IMR-90 (cell line): ENCODE measurements at regions not wholly inside any gene's neighbourhood (a gene's known extent, or its start where the extent isn't known, plus 50 kb on each side); places are given as distances from the start of the nearest gene placed in this dataset.

ENCODE experiments used
- ATAC-seq: fragments of 200-7000 bp; cut with Tn5 transposase; 2 replicates; pipeline ENCODE4 v1.9.1; 2020; ENCODE audit warnings: low read depth, mild to moderate bottlenecking, moderate library complexity
- BruUV-seq: library from RNA; stranded (reverse); fragments of 400-500 nt; replicated peaks from 2 replicates; lab custom pipeline; 2021; lab: Mats Ljungman, UMichigan
- CTCF ChIA-PET: fragments of 300-600 bp; formaldehyde crosslinking; extraction: SDS; loops from one replicate; lab custom pipeline; 2021; ENCODE audit warnings: antibody characterized with exemption; lab: Yijun Ruan, JAX
- POLR2A ChIA-PET: fragments of 300-600 bp; sonication (Branson Sonifier 250); formaldehyde crosslinking; loops from one replicate; lab custom pipeline; 2022; ENCODE audit warnings: antibody characterized with exemption; ENCODE audit not compliant: unreplicated experiment; lab: Charles Lee
- DNase-seq: peaks from one replicate; pipeline ENCODE4 v3.0.0; 2013
- H2AFZ ChIP-seq: replicated peaks from 2 replicates; pipeline ENCODE3; 2013; ENCODE audit warnings: low read length, mild to moderate bottlenecking; ENCODE audit not compliant: poor library complexity
- H2AK5ac ChIP-seq: 2 replicates; pipeline ENCODE4 v1.6.1; 2013; ENCODE audit warnings: low read depth, low read length, inconsistent platforms
- H2AK9ac ChIP-seq: replicated peaks from 2 replicates; pipeline ENCODE3; 2013; ENCODE audit warnings: mild to moderate bottlenecking, low read depth, low read length, moderate library complexity; ENCODE audit not compliant: poor library complexity
- H2BK120ac ChIP-seq: 2 replicates; pipeline ENCODE4 v1.6.1; 2013; ENCODE audit warnings: low read depth, low read length, inconsistent platforms
- H2BK15ac ChIP-seq: 3 replicates; pipeline ENCODE4 v1.6.1; 2013; ENCODE audit warnings: low read depth, low read length, inconsistent platforms
- H2BK20ac ChIP-seq: 2 replicates; pipeline ENCODE4 v1.6.1; 2013; ENCODE audit warnings: low read depth, mild to moderate bottlenecking, inconsistent platforms, low read length, moderate library complexity
- H2BK5ac ChIP-seq: 2 replicates; pipeline ENCODE4 v1.6.1; 2013; ENCODE audit warnings: mild to moderate bottlenecking, low read depth, low read length, inconsistent platforms; ENCODE audit not compliant: poor library complexity, severe bottlenecking
- H3K14ac ChIP-seq: replicated peaks from 2 replicates; pipeline ENCODE4 v1.6.1; 2013; ENCODE audit warnings: low read depth, low read length, inconsistent platforms
- H3K18ac ChIP-seq: 2 replicates; pipeline ENCODE4 v1.6.1; 2013; ENCODE audit warnings: low read depth, low read length, control low read depth
- H3K23ac ChIP-seq: 2 replicates; pipeline ENCODE4 v1.6.1; 2013; ENCODE audit warnings: low read depth, low read length, inconsistent platforms
- H3K27ac ChIP-seq: 2 replicates; pipeline ENCODE4 v1.5.1; 2013; ENCODE audit warnings: mild to moderate bottlenecking, control low read depth, low read length; ENCODE audit not compliant: insufficient read depth
- H3K27me3 ChIP-seq: 2 replicates; pipeline ENCODE4 v1.6.1; 2013; ENCODE audit warnings: low read length; ENCODE audit not compliant: control insufficient read depth, insufficient read depth
- H3K36me3 ChIP-seq: 2 replicates; pipeline ENCODE4 v1.6.1; 2013; ENCODE audit warnings: low read length, mixed read lengths; ENCODE audit not compliant: control insufficient read depth, insufficient read depth
- H3K4ac ChIP-seq: 2 replicates; pipeline ENCODE4 v1.6.1; 2013; ENCODE audit warnings: low read depth, low read length, inconsistent platforms
- H3K4me1 ChIP-seq: 2 replicates; pipeline ENCODE4 v1.6.1; 2013; ENCODE audit warnings: low read length, mixed read lengths; ENCODE audit not compliant: control insufficient read depth, insufficient read depth
- H3K4me2 ChIP-seq: 2 replicates; pipeline ENCODE4 v1.6.1; 2013; ENCODE audit warnings: low read depth, mild to moderate bottlenecking, control low read depth, low read length, moderate library complexity
- H3K4me3 ChIP-seq: 2 replicates; pipeline ENCODE4 v1.5.1; 2013; ENCODE audit warnings: low read depth, mild to moderate bottlenecking, control low read depth, low read length, moderate library complexity; ENCODE audit not compliant: insufficient read depth
- H3K56ac ChIP-seq: 2 replicates; pipeline ENCODE4 v1.6.1; 2013; ENCODE audit warnings: low read length, inconsistent platforms; ENCODE audit not compliant: insufficient read depth; ENCODE audit errors: extremely low read depth
- H3K79me1 ChIP-seq, 2 experiments: 2 replicates each; pipeline ENCODE4 v1.6.1; 2013; ENCODE audit warnings: low read length in 2 of 2, inconsistent platforms in 1 of 2, low read depth in 1 of 2
- H3K9ac ChIP-seq: 2 replicates; pipeline ENCODE4 v1.6.1; 2013; ENCODE audit warnings: low read depth, low read length, control low read depth
- H3K9me1 ChIP-seq: 2 replicates; pipeline ENCODE4 v1.6.1; 2013; ENCODE audit warnings: low read length, inconsistent platforms; ENCODE audit not compliant: insufficient read depth
- H3K9me3 ChIP-seq: 2 replicates; pipeline ENCODE4 v1.6.1; 2013; ENCODE audit warnings: low read length; ENCODE audit not compliant: control insufficient read depth, insufficient read depth
- H4K20me1 ChIP-seq: 2 replicates; pipeline ENCODE4 v1.6.1; 2013; ENCODE audit warnings: low read length, inconsistent platforms; ENCODE audit not compliant: insufficient read depth
- H4K5ac ChIP-seq: 2 replicates; pipeline ENCODE4 v1.6.1; 2013; ENCODE audit warnings: mild to moderate bottlenecking, low read depth, low read length, control low read depth
- H4K8ac ChIP-seq, 2 experiments: 2 replicates each; pipeline ENCODE4 v1.6.1; 2013; ENCODE audit warnings: low read depth in 2 of 2, low read length in 2 of 2, control low read depth in 1 of 2, inconsistent platforms in 1 of 2
- H4K91ac ChIP-seq: 2 replicates; pipeline ENCODE4 v1.6.1; 2013; ENCODE audit warnings: low read depth, low read length, inconsistent platforms; ENCODE audit not compliant: insufficient read depth
- SMC3 ChIP-seq: fragments of 150-350 bp; IDR thresholded peaks from 2 replicates; pipeline ENCODE4 v1.6.1; 2016; ENCODE audit warnings: low read depth, mild to moderate bottlenecking, antibody characterized with exemption, low read length, moderate library complexity
- USF2 ChIP-seq: fragments of 150-350 bp; IDR thresholded peaks from 2 replicates; pipeline ENCODE4 v1.6.1; 2017; ENCODE audit warnings: mild to moderate bottlenecking, antibody characterized with exemption, low read length, low read depth
- WGBS, 2 experiments: methylation state at CpG; one replicate each; pipeline versions ENCODE4 v1.1.5 to v1.1.7; 2013; ENCODE audit warnings: missing lambda C conversion rate in 2 of 2; ENCODE audit not compliant: insufficient read length in 1 of 2; ENCODE audit errors: extremely low coverage in 2 of 2; 5-methylcytosine and 5-hydroxymethylcytosine counted together
- dilution Hi-C: fragments of 300-500 bp; cut with HindIII; formaldehyde crosslinking; loops from one replicate; pipeline ENCODE4 v1.14.3; 2018; ENCODE audit warnings: low sequenced_read_pairs; ENCODE audit not compliant: unreplicated experiment
- in situ Hi-C: fragments of 300-500 bp; cut with MboI; formaldehyde crosslinking; loops from 3 replicates; pipeline ENCODE4 v1.14.3; 2019; ENCODE audit warnings: low sequenced_read_pairs, inconsistent platforms, mixed read lengths
- intact Hi-C: fragments of 100-400 bp; cut with micrococcal nuclease; formaldehyde crosslinking; loops from 2 replicates; pipeline ENCODE4 v1.10.0; 2022

- no peak overlapping the region for H3K18ac ChIP-seq
- CTCF ChIA-PET, result no interaction called here
- 53% methylated on average over 5 of the region's 10 CpGs; no CpG with 5 or more reads in 1 of the 2 experiments for WGBS, 2 experiments
These were observed 193.9 kb downstream of the RBM26 start for GRCh38 chr13:79212064-79212619.

More at GRCh38 chr13:79212064-79212619, 193.9 kb downstream of the RBM26 start:
- no peak overlapping the region for H3K9ac ChIP-seq
- H3K56ac ChIP-seq, result no peak overlapping the region
- H3K4ac ChIP-seq, result no peak overlapping the region
- POLR2A ChIA-PET, result no interaction called here
- no peak overlapping the region for H2BK5ac ChIP-seq
- H4K20me1 ChIP-seq, result no peaks in the 10 kb centered on the region
- intact Hi-C loops, result no loop called here
- no peak overlapping the region for H4K91ac ChIP-seq
- BruUV-seq, result no TSS peak
- DNase-seq (no peak), ATAC-seq (no peak)
- no peak overlapping the region for H3K23ac ChIP-seq
- no peak overlapping the region for H3K4me2 ChIP-seq
- H2AK5ac ChIP-seq, result no peak overlapping the region
- no peaks in the 10 kb centered on the region for H3K9me1 ChIP-seq
- TF ChIP-seq USF2, result no peak
- no peak for TF ChIP-seq SMC3
- no peak overlapping the region for H4K8ac ChIP-seq
- no peak overlapping the region for H3K27ac ChIP-seq
- no peak overlapping the region for H2AK9ac ChIP-seq
- no peak overlapping the region for H2BK20ac ChIP-seq
- H3K36me3 ChIP-seq, result no peaks in the 10 kb centered on the region
- H2AFZ ChIP-seq, result no peak overlapping the region
- in situ Hi-C loops, result no loop called here
- dilution Hi-C loops, result no loop called here
- no peaks in the 10 kb centered on the region for H3K27me3 ChIP-seq
- H3K14ac ChIP-seq, result no peak overlapping the region
- no peaks in the 10 kb centered on the region for H3K9me3 ChIP-seq
- H3K4me1 ChIP-seq, result no peaks in the 10 kb centered on the region
- H2BK15ac ChIP-seq, result no peak overlapping the region
- H3K4me3 ChIP-seq, result no peak overlapping the region
- H2BK120ac ChIP-seq, result no peak overlapping the region
- no peaks in the 10 kb centered on the region for H3K79me1 ChIP-seq
- no peak overlapping the region for H4K5ac ChIP-seq
